HepG2 (cell line): ENCODE measurements at regions not wholly inside any gene's neighbourhood (a gene's known extent, or its start where the extent isn't known, plus 50 kb on each side); places are given as distances from the start of the nearest gene placed in this dataset.

ENCODE experiments used
- ATAC-seq: fragments of 200-7000 bp; cut with Tn5 transposase; 3 replicates; pipeline ENCODE4 v1.9.1; 2020; ENCODE audit warnings: mild to moderate bottlenecking, moderate library complexity
- BruUV-seq: library from RNA; stranded (reverse); fragments of 400-500 nt; replicated peaks from 2 replicates; lab custom pipeline; 2021; lab: Mats Ljungman, UMichigan
- CTCF ChIA-PET: fragments of 300-600 bp; formaldehyde crosslinking; extraction: SDS; loops from one replicate; lab custom pipeline; 2021; ENCODE audit warnings: low total read pairs, inconsistent platforms, low intra/inter-chr PET ratio; lab: Yijun Ruan, JAX
- POLR2A ChIA-PET: fragments of 350-600 bp; sonication (Branson Sonifier 250); formaldehyde crosslinking; loops from one replicate; lab custom pipeline; 2020; ENCODE audit warnings: antibody characterized with exemption, inconsistent platforms; lab: Yijun Ruan, JAX
- DNase-seq: peaks from one replicate; pipeline ENCODE4 v3.0.0-alpha.2; 2015; ENCODE audit warnings: low spot score
- FAIRE-seq: peaks from 3 replicates; lab custom pipeline; 2011; peaks lifted over from hg19 to GRCh38; lab: Jason Lieb, UNC
- H2AFZ ChIP-seq: one replicate; pipeline ENCODE4 v1.6.1; 2011; ENCODE audit warnings: low read length, inconsistent platforms
- H3K27ac ChIP-seq: fragments of 300-600 bp; 3 replicates; pipeline ENCODE4 v1.8.0; 2011; ENCODE audit warnings: mixed run types, mild to moderate bottlenecking, mixed read lengths, low read length, inconsistent platforms; ENCODE audit not compliant: insufficient read depth; ENCODE audit errors: extremely low read length
- H3K27me3 ChIP-seq, 2 experiments: fragments of 200-600 bp in 1 of 2; 2 replicates in 1 of 2; 3 replicates in 1 of 2; pipeline versions ENCODE4 v1.6.0 to v1.8.0; 2011; ENCODE audit warnings: low read length in 2 of 2, mild to moderate bottlenecking in 2 of 2, moderate library complexity in 2 of 2, inconsistent platforms in 1 of 2; ENCODE audit not compliant: insufficient read depth in 2 of 2, control insufficient read depth in 1 of 2
- H3K36me3 ChIP-seq, 2 experiments: fragments of 200-600 bp in 1 of 2; replicated peaks in 1 of 2; 2 replicates in 1 of 2; 3 replicates in 1 of 2; pipeline versions ENCODE4 v1.5.1 to v1.8.0; 2011; ENCODE audit warnings: low read length in 2 of 2, inconsistent platforms in 1 of 2; ENCODE audit not compliant: insufficient read depth in 2 of 2, control insufficient read depth in 1 of 2
- H3K4me1 ChIP-seq: 2 replicates; pipeline ENCODE4 v1.5.1; 2012; ENCODE audit warnings: low read length, inconsistent platforms; ENCODE audit not compliant: insufficient read depth
- H3K4me2 ChIP-seq: 2 replicates; pipeline ENCODE4 v1.6.0; 2011; ENCODE audit warnings: low read depth, low read length, inconsistent platforms
- H3K4me3 ChIP-seq, 3 experiments: fragments of 200-600 bp in 1 of 3; sonication (generic), shearing (Covaris generic) in 1 of 3; replicated peaks in 1 of 3; 2 replicates each; pipeline ENCODE4 v1.5.1; 2011 to 2016; ENCODE audit warnings: low read length in 3 of 3, inconsistent platforms in 2 of 3, low read depth in 2 of 3, mild to moderate bottlenecking in 2 of 3, control low read depth in 1 of 3, mixed read lengths in 1 of 3; ENCODE audit not compliant: insufficient read depth in 1 of 3
- H3K79me2 ChIP-seq: one replicate; pipeline ENCODE4 v1.6.1; 2011; ENCODE audit warnings: low read length, inconsistent platforms; ENCODE audit not compliant: insufficient read depth
- H3K9ac ChIP-seq: 2 replicates; pipeline ENCODE4 v1.6.0; 2011; ENCODE audit warnings: mild to moderate bottlenecking, low read depth, low read length, inconsistent platforms; ENCODE audit not compliant: insufficient read depth
- H3K9me3 ChIP-seq: 2 replicates; pipeline ENCODE4 v1.5.1; 2012; ENCODE audit warnings: mild to moderate bottlenecking, low read length
- H4K20me1 ChIP-seq: 2 replicates; pipeline ENCODE4 v1.6.0; 2011; ENCODE audit warnings: inconsistent platforms, mild to moderate bottlenecking, low read length, moderate library complexity; ENCODE audit not compliant: insufficient read depth
- HOXA3 ChIP-seq: sonication (generic); formaldehyde crosslinking; IDR thresholded peaks from 2 replicates; pipeline ENCODE4 v1.5.0; 2020; ENCODE audit warnings: missing genetic modification reagents
- MXD1 ChIP-seq: sonication (generic); formaldehyde crosslinking; IDR thresholded peaks from 2 replicates; pipeline ENCODE4 v1.4.0; 2020; ENCODE audit warnings: mild to moderate bottlenecking, missing genetic modification reagents
- RERE ChIP-seq: IDR thresholded peaks from 2 replicates; pipeline ENCODE4 v1.6.1; 2016; ENCODE audit warnings: low read depth, missing genetic modification reagents, missing compliant biosample characterization
- WIZ ChIP-seq: sonication (generic); formaldehyde crosslinking; IDR thresholded peaks from 2 replicates; pipeline ENCODE4 v1.5.1; 2020; ENCODE audit warnings: mild to moderate bottlenecking, missing genetic modification reagents
- WGBS: methylation state at CpG from one replicate; pipeline ENCODE4 v1.1.6; 2017; ENCODE audit warnings: low lambda C conversion rate; 5-methylcytosine and 5-hydroxymethylcytosine counted together
- in situ Hi-C: cut with HindIII; loops from 2 replicates; pipeline ENCODE4 v1.10.0; 2017; ENCODE audit warnings: low pct_unique_long_range_greater_than_20kb; ENCODE audit not compliant: extremely low pct_ligation_motif_present
- intact Hi-C: fragments of 100-400 bp; cut with micrococcal nuclease; formaldehyde crosslinking; loops from one replicate; pipeline ENCODE4 v1.10.0; 2022; ENCODE audit not compliant: unreplicated experiment
- TF ChIP-seq, protein P1 (sequence below): sonication (generic); formaldehyde crosslinking; IDR thresholded peaks from 2 replicates; pipeline ENCODE4 v1.4.0; 2020; ENCODE audit warnings: low read depth, missing genetic modification reagents

DNA sequence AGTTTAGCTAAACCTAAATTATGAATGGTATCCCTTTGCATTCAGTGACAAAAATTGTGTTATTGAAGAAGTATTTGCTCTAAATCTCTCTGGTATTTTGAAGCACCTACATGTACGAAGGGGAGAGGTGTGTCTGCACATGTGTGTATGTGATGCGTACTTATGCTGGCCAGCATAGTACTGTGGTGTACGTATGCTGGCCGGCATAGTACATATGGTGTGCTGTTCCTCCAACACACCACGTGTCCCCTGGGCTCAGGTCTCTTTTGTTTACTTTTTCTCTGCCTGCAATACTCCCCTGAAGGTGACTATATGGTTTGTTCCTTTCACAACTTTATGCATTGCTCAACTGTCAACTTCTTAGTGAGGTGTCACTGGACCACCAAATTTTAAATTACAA, 360.3 kb downstream of the CRPPA start:
- CTCF ChIA-PET, result no interaction called here
- intact Hi-C loops (no loop called here), in situ Hi-C loops (loop anchor here (25.0 kb wide), 3 partner anchors 749 to 1349 kb away; no protein-coding TSS in a partner anchor)
- Histone ChIP-seq H2AFZ (no peak overlapping the region), H3K36me3 (no peaks in the 10 kb centered on the region), H3K4me3 (no peak overlapping the region), H3K9ac (no peak overlapping the region), H3K4me1 (no peaks in the 10 kb centered on the region), H4K20me1 (no peaks in the 10 kb centered on the region), H3K4me2 (no peak overlapping the region), H3K27ac (no peak overlapping the region), H3K27me3 (no peaks in the 10 kb centered on the region), H3K79me2 (no peaks in the 10 kb centered on the region), H3K9me3 (no peaks in the 10 kb centered on the region)
- DNase-seq (no peak), ATAC-seq (no peak), FAIRE-seq (no peak)
- WGBS, result 26% methylated on average over 5 of the region's 5 CpGs
- no TSS peak for BruUV-seq
- POLR2A ChIA-PET, result no interaction called here
- TF ChIP-seq WIZ (CRISPR knock-in tag), result no peak
- no peak for TF ChIP-seq HOXA3 (CRISPR knock-in tag)
- TF ChIP-seq RERE (CRISPR knock-in tag), result no peak
- TF ChIP-seq MXD1 (CRISPR knock-in tag), result no peak
- TF ChIP-seq, protein P1, sequence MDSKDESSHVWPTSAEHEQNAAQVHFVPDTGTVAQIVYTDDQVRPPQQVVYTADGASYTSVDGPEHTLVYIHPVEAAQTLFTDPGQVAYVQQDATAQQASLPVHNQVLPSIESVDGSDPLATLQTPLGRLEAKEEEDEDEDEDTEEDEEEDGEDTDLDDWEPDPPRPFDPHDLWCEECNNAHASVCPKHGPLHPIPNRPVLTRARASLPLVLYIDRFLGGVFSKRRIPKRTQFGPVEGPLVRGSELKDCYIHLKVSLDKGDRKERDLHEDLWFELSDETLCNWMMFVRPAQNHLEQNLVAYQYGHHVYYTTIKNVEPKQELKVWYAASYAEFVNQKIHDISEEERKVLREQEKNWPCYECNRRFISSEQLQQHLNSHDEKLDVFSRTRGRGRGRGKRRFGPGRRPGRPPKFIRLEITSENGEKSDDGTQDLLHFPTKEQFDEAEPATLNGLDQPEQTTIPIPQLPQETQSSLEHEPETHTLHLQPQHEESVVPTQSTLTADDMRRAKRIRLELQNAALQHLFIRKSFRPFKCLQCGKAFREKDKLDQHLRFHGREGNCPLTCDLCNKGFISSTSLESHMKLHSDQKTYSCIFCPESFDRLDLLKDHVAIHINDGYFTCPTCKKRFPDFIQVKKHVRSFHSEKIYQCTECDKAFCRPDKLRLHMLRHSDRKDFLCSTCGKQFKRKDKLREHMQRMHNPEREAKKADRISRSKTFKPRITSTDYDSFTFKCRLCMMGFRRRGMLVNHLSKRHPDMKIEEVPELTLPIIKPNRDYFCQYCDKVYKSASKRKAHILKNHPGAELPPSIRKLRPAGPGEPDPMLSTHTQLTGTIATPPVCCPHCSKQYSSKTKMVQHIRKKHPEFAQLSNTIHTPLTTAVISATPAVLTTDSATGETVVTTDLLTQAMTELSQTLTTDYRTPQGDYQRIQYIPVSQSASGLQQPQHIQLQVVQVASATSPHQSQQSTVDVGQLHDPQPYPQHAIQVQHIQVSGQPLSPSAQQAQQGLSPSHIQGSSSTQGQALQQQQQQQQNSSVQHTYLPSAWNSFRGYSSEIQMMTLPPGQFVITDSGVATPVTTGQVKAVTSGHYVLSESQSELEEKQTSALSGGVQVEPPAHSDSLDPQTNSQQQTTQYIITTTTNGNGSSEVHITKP (CRISPR knock-in tag), result 0 out of 2 replicates have a peak, but pooled peaks have one; percentile 33
